ENCODE measurements at regions not wholly inside any gene's neighbourhood (a gene's known extent, or its start where the extent isn't known, plus 50 kb on each side); places are given as distances from the start of the nearest gene placed in this dataset.

- TF ChIP-seq CTCF (conservative IDR thresholded peaks at IDR 0.05): no peak
- TF ChIP-seq EZH2 (IDR thresholded peaks at IDR 0.05; ENCODE audit: low read depth): no peak
These were observed 114.9 kb downstream of the GLI2 start for GRCh38 chr2:120850551-120850950.
